ENCODE measurements at regions not wholly inside any gene's neighbourhood (a gene's known extent, or its start where the extent isn't known, plus 50 kb on each side); places are given as distances from the start of the nearest gene placed in this dataset.

DNA sequence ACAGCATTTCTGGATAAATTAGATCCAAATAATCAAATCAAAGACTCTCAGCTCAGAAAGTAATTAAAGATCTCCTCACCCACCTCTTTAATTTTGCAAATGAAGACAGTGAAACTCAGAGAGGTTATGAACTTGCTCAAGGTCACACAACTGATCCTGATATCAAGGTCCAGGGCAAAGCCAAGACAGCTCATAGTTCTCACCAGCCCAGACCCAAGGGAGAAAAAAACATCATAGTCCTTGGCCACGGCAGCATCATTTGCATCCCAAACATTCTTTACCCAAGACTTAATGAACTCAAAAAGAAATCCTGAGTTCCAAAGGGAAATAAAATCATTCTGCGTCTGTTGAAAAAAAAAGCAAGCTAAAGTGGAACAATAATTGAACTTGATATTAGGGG, 112.1 kb downstream of the DAD1 start:
- no peaks in the 10 kb centered on the region for H3K36me3 ChIP-seq
- DNase-seq: no peak
- H3K27me3 ChIP-seq: no peaks in the 10 kb centered on the region
- H3K27ac ChIP-seq: no peak overlapping the region
- in situ Hi-C loops (cut with MboI; ENCODE audit: low pct_ligation_motif_present in 1 of 4, low pct_unique_long_range_greater_than_20kb in 1 of 4, low sequenced_read_pairs in 3 of 4) (loop anchor here in 1 of 4 donors (10.0 kb wide), 1 partner anchor 92 kb away; no protein-coding TSS in a partner anchor), intact Hi-C loops (cut with DNase I; ENCODE audit: low total_unique reads) (no loop called here)
- peaks cover 0 to 10% (median 0%) of the 10 kb centered on the region in 4 donors for H3K4me1 ChIP-seq
- TF ChIP-seq, protein P1, sequence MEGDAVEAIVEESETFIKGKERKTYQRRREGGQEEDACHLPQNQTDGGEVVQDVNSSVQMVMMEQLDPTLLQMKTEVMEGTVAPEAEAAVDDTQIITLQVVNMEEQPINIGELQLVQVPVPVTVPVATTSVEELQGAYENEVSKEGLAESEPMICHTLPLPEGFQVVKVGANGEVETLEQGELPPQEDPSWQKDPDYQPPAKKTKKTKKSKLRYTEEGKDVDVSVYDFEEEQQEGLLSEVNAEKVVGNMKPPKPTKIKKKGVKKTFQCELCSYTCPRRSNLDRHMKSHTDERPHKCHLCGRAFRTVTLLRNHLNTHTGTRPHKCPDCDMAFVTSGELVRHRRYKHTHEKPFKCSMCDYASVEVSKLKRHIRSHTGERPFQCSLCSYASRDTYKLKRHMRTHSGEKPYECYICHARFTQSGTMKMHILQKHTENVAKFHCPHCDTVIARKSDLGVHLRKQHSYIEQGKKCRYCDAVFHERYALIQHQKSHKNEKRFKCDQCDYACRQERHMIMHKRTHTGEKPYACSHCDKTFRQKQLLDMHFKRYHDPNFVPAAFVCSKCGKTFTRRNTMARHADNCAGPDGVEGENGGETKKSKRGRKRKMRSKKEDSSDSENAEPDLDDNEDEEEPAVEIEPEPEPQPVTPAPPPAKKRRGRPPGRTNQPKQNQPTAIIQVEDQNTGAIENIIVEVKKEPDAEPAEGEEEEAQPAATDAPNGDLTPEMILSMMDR (IDR thresholded peaks at IDR 0.05): no peak
- 67 to 80% methylated on average over 2 of the region's 2 CpGs for WGBS, 2 donors (ENCODE audit: low coverage in 1 of 2)
- no peaks in the 10 kb centered on the region for H3K9me3 ChIP-seq
- H3K4me3 ChIP-seq: no peak overlapping the region

DNA sequence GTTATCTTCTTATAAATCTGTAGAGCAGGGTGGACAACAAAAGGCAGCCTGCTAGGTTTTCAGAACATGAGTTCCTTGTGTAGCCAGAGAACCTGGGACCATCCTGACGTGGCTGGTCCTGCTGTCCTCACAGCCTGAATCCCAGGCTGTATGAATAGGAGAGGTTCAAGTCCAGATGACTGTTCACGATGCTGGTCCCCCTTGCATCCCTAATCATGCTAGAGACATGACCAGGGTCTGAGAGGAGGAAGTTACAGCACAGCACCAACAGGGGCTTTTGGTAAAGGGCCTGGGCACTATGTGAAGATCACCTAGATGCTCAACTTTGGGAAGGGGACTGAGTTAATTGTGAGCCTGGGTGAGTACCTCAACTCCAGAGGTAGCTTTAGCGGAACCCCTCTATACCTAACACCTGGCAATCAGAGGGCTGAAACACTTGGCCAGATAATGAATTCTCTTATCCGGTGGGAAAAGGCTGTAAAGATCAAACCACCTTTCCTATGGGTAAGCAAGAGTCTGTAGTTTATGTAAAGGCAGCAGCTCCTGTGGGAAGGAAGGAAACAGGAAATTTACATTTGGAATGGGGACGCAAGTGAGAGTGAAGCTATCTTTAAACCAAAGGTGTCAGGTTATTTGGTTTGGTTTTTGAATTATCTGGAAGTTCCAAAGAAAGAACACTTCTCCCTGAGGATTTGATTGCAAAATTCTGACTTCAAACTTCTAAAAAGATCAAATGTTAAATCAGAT, 112.8 kb downstream of the DAD1 start:
- DNase-seq: no peak
- H3K4me3 ChIP-seq: no peak overlapping the region
- TF ChIP-seq, protein P1 (IDR thresholded peaks at IDR 0.05): no peak
- no peak for TF ChIP-seq POLR2AphosphoS5 (IDR thresholded peaks at IDR 0.05)
- no peak for TF ChIP-seq POLR2A (IDR thresholded peaks at IDR 0.05)
- no peak for TF ChIP-seq EP300 (IDR thresholded peaks at IDR 0.05; ENCODE audit: low read depth)
- H3K9me3 ChIP-seq: no peaks in the 10 kb centered on the region
- 87 to 93% methylated on average over 3 to 5 of the region's 5 CpGs for WGBS, 2 donors (ENCODE audit: low coverage in 1 of 2)
- H3K36me3 ChIP-seq: no peaks in the 10 kb centered on the region
- intact Hi-C loops (cut with DNase I; ENCODE audit: low total_unique reads): no loop called here
- no peak overlapping the region for H3K27ac ChIP-seq
- in situ Hi-C loops (cut with MboI; ENCODE audit: low pct_ligation_motif_present in 1 of 4, low pct_unique_long_range_greater_than_20kb in 1 of 4, low sequenced_read_pairs in 3 of 4): loop anchor here in 1 of 4 donors (10.0 kb wide), 1 partner anchor 91 kb away; no protein-coding TSS in a partner anchor
- H3K4me1 ChIP-seq: peaks cover 0 to 10% (median 0%) of the 10 kb centered on the region in 4 donors
- no peaks in the 10 kb centered on the region for H3K27me3 ChIP-seq

DNA sequence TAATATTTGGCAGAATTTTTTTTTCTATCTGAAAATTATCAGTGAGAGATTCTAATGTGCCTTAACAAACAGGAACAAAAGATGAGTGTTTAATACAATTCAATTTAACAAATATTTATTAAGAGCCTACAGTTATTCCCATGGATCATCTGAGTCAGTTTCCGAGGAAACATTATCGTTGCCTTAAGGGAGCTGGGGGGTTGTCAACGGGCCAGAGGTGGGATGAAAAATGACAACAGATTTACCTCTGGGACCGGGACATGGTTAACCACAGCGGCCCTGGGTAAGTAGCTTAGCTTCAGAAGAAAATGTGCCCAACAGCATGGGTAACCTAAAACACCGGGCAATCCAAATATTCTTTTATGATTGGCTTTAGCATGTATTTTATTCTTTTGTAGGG, 113.6 kb downstream of the DAD1 start:
- DNase-seq: no peak
- no peak overlapping the region for H3K27ac ChIP-seq
- peaks cover 0 to 10% (median 0%) of the 10 kb centered on the region in 4 donors for H3K4me1 ChIP-seq
- no peaks in the 10 kb centered on the region for H3K36me3 ChIP-seq
- no peaks in the 10 kb centered on the region for H3K27me3 ChIP-seq
- no peak overlapping the region for H3K4me3 ChIP-seq
- intact Hi-C loops (cut with DNase I; ENCODE audit: low total_unique reads) (no loop called here), in situ Hi-C loops (cut with MboI; ENCODE audit: low pct_ligation_motif_present in 1 of 4, low pct_unique_long_range_greater_than_20kb in 1 of 4, low sequenced_read_pairs in 3 of 4) (loop anchor here in 1 of 4 donors (10.0 kb wide), 1 partner anchor 91 kb away; no protein-coding TSS in a partner anchor)
- H3K9me3 ChIP-seq: no peaks in the 10 kb centered on the region
- WGBS, 2 donors (ENCODE audit: low coverage in 1 of 2): 67 to 80% methylated on average over 3 to 6 of the region's 6 CpGs
- TF ChIP-seq EP300 (IDR thresholded peaks at IDR 0.05; ENCODE audit: low read depth) (no peak), POLR2AphosphoS5 (IDR thresholded peaks at IDR 0.05) (no peak), POLR2A (IDR thresholded peaks at IDR 0.05) (no peak)
- TF ChIP-seq, protein P1 (IDR thresholded peaks at IDR 0.05): no peak

DNA sequence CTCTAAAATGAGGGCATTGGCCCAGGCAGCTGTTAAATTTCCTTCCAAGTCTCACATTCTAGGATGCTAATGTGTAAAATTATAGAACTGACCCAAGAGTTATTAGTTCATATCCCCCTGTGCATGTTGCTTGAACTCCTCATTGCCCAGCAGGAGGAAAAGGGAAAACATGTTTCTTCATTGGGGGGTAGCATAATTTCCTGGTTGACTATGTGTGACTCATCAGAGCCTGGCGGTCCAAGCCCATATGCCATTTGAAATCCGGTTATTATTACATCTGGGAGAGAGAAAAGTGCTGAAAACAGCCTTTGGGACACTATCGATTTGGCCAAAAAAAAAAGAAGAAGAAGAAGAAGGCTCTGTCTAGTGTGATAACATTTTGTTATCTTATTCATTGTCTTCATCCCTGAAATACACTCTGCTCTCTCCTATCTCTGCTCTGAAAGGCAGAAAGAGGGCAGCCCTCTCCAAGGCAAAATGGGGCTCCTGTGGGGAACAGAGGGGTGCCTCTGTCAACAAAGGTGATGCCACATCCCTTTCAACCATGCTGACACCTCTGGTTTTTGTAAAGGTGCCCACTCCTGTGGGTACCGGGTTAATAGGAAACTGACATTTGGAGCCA, 114.2 kb downstream of the DAD1 start:
- Histone ChIP-seq H3K27me3 (no peaks in the 10 kb centered on the region), H3K27ac (no peak overlapping the region), H3K4me3 (no peak overlapping the region), H3K9me3 (no peaks in the 10 kb centered on the region), H3K4me1 (peaks cover 0 to 10% (median 0%) of the 10 kb centered on the region in 4 donors), H3K36me3 (no peaks in the 10 kb centered on the region)
- intact Hi-C loops (cut with DNase I; ENCODE audit: low total_unique reads) (loop anchor here (5.0 kb wide), 1 partner anchor 88 kb away; no protein-coding TSS in a partner anchor), in situ Hi-C loops (cut with MboI; ENCODE audit: low pct_ligation_motif_present in 1 of 4, low pct_unique_long_range_greater_than_20kb in 1 of 4, low sequenced_read_pairs in 3 of 4) (loop anchor here (5.0 to 25.0 kb wide), 3 partner anchors 83 to 163 kb away; no protein-coding TSS in a partner anchor)
- DNase-seq: no peak
- TF ChIP-seq, protein P1 (IDR thresholded peaks at IDR 0.05): no peak
- TF ChIP-seq POLR2AphosphoS5 (IDR thresholded peaks at IDR 0.05): no peak
- no peak for TF ChIP-seq POLR2A (IDR thresholded peaks at IDR 0.05)
- no peak for TF ChIP-seq EP300 (IDR thresholded peaks at IDR 0.05; ENCODE audit: low read depth)
- 56 to 60% methylated on average over 4 of the region's 4 CpGs for WGBS, 2 donors (ENCODE audit: low coverage in 1 of 2)
